Trophoblast cell (in vitro differentiated cells and primary cell): ENCODE measurements at regions not wholly inside any gene's neighbourhood (a gene's known extent, or its start where the extent isn't known, plus 50 kb on each side); places are given as distances from the start of the nearest gene placed in this dataset.

Source experiments
- DNase-seq, 2 donors: peaks; one replicate each; pipeline ENCODE4 v3.0.0-alpha.2; 2016
- H2AFZ ChIP-seq: 2 replicates; pipeline ENCODE4 v1.6.1; 2013; ENCODE audit warnings: low read length, moderate library complexity, mild to moderate bottlenecking; ENCODE audit not compliant: insufficient read depth, poor library complexity
- H2AK5ac ChIP-seq: 2 replicates; pipeline ENCODE4 v1.6.1; 2013; ENCODE audit warnings: mild to moderate bottlenecking, low read length
- H2BK120ac ChIP-seq: 2 replicates; pipeline ENCODE4 v1.6.1; 2013; ENCODE audit warnings: low read length, mild to moderate bottlenecking, moderate library complexity; ENCODE audit not compliant: insufficient read depth, poor library complexity
- H2BK12ac ChIP-seq: 2 replicates; pipeline ENCODE4 v1.6.1; 2013; ENCODE audit warnings: mild to moderate bottlenecking, low read length, moderate library complexity
- H2BK5ac ChIP-seq: 2 replicates; pipeline ENCODE4 v1.6.1; 2013; ENCODE audit warnings: low read length, low read depth, moderate library complexity, mild to moderate bottlenecking; ENCODE audit not compliant: poor library complexity
- H3K14ac ChIP-seq: 2 replicates; pipeline ENCODE4 v1.6.1; 2013; ENCODE audit warnings: mild to moderate bottlenecking, low read length
- H3K18ac ChIP-seq: 2 replicates; pipeline ENCODE4 v1.6.1; 2013; ENCODE audit warnings: mild to moderate bottlenecking, low read length
- H3K23ac ChIP-seq: 2 replicates; pipeline ENCODE4 v1.6.1; 2013; ENCODE audit warnings: low read length
- H3K27ac ChIP-seq: 2 replicates; pipeline ENCODE4 v1.5.1; 2013; ENCODE audit warnings: low read depth, mild to moderate bottlenecking, inconsistent platforms, low read length, moderate library complexity
- H3K27me3 ChIP-seq: 2 replicates; pipeline ENCODE4 v1.6.1; 2013; ENCODE audit warnings: inconsistent platforms, mild to moderate bottlenecking, low read length, moderate library complexity; ENCODE audit not compliant: insufficient read depth
- H3K36me3 ChIP-seq, 2 experiments: 1 replicate in 1 of 2; 2 replicates in 1 of 2; pipeline ENCODE4 v1.6.1; 2013; ENCODE audit warnings: low read length in 2 of 2, mild to moderate bottlenecking in 2 of 2, moderate library complexity in 1 of 2; ENCODE audit not compliant: insufficient read depth in 2 of 2, control insufficient read depth in 1 of 2
- H3K4ac ChIP-seq: 2 replicates; pipeline ENCODE4 v1.6.1; 2013; ENCODE audit warnings: low read depth, mild to moderate bottlenecking, low read length, moderate library complexity
- H3K4me1 ChIP-seq, 2 experiments: 1 replicate in 1 of 2; 2 replicates in 1 of 2; pipeline ENCODE4 v1.6.1; 2013; ENCODE audit warnings: low read length in 2 of 2, mild to moderate bottlenecking in 2 of 2, moderate library complexity in 1 of 2; ENCODE audit not compliant: insufficient read depth in 2 of 2, control insufficient read depth in 1 of 2
- H3K4me2 ChIP-seq: 2 replicates; pipeline ENCODE4 v1.6.1; 2013; ENCODE audit warnings: inconsistent platforms, mild to moderate bottlenecking, low read length, moderate library complexity
- H3K4me3 ChIP-seq: 2 replicates; pipeline ENCODE4 v1.5.1; 2013; ENCODE audit warnings: mild to moderate bottlenecking, low read depth, low read length, inconsistent platforms
- H3K79me1 ChIP-seq: one replicate; pipeline ENCODE4 v1.6.1; 2013; ENCODE audit warnings: low read length
- H3K79me2 ChIP-seq: 2 replicates; pipeline ENCODE4 v1.6.1; 2013; ENCODE audit warnings: low read length, mild to moderate bottlenecking; ENCODE audit not compliant: control insufficient read depth, insufficient read depth, poor library complexity
- H3K9ac ChIP-seq: 2 replicates; pipeline ENCODE4 v1.6.1; 2013; ENCODE audit warnings: mild to moderate bottlenecking, low read length
- H3K9me3 ChIP-seq: 2 replicates; pipeline ENCODE4 v1.6.1; 2013; ENCODE audit warnings: low read depth, mild to moderate bottlenecking, control low read depth, inconsistent platforms, low read length; ENCODE audit not compliant: insufficient read depth
- H4K12ac ChIP-seq: 2 replicates; pipeline ENCODE4 v1.6.1; 2013; ENCODE audit warnings: low read depth, mild to moderate bottlenecking, low read length, moderate library complexity
- H4K8ac ChIP-seq: 2 replicates; pipeline ENCODE4 v1.6.1; 2013; ENCODE audit warnings: low read depth, mild to moderate bottlenecking, low read length, moderate library complexity
- H4K91ac ChIP-seq: one replicate; pipeline ENCODE4 v1.6.1; 2013; ENCODE audit warnings: low read depth, mild to moderate bottlenecking, low read length, moderate library complexity
- WGBS: extraction: QIAGEN DNeasy Blood & Tissue Kit; methylation state at CpG from one replicate; pipeline ENCODE4 v1.1.7; 2013; ENCODE audit warnings: missing lambda C conversion rate; ENCODE audit not compliant: insufficient read length, insufficient coverage; ENCODE audit errors: extremely low coverage; 5-methylcytosine and 5-hydroxymethylcytosine counted together

DNA sequence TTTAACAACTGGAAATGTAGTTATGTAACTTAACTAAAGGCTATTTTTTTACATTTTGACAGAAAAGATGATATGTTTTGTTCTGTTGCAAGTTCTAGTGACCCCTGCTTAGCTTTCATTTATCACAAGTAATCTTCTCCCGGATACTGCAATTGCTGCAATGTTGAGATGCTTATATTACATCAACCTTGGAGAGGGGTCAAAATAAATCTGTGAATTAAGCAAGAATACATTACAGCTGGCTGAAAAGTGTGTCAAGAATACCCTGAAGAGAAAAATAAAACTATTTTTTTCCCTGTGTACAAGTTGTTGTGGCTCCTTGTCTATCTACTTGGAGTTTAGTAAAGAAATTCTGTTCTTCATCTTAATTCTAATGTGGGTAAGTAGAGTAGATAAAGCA, 232.1 kb upstream of the GOLIM4 start:
- DNase-seq: no peak
- Histone ChIP-seq H2BK120ac (no peak overlapping the region), H3K4ac (no peak overlapping the region), H4K91ac (no peak overlapping the region), H4K8ac (no peak overlapping the region), H3K79me2 (no peaks in the 10 kb centered on the region), H2AK5ac (no peak overlapping the region), H3K9me3 (no peaks in the 10 kb centered on the region), H3K23ac (no peak overlapping the region), H3K27me3 (no peaks in the 10 kb centered on the region), H3K79me1 (no peaks in the 10 kb centered on the region), H2AFZ (no peak overlapping the region), H3K9ac (no peak overlapping the region), H3K36me3 (no peaks in the 10 kb centered on the region), H3K4me3 (no peak overlapping the region), H4K12ac (no peak overlapping the region), H3K4me2 (no peak overlapping the region), H3K27ac (no peak overlapping the region), H3K4me1 (no peaks in the 10 kb centered on the region), H3K14ac (no peak overlapping the region), H2BK5ac (no peak overlapping the region), H2BK12ac (no peak overlapping the region), H3K18ac (no peak overlapping the region)
- no CpG with 5 or more reads among the region's 1 CpG for WGBS

DNA sequence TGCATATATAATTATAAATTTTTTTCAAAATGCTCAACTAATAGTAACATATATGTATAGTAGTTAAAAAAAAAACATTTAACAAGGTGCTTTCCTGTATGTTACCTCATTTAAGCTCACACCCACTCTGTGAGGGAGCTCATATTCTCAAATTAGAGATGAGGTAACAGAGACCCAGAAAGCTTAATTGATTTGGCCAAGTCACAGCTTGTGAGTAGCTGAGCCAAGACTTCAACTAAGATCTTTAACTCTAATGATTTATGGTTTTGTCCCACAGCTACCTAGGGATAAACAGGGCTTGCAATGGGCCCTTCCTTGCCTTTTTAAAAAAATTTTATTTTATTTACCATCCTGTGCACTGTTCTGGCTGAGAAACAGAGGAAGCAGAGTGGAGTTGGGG, 230.0 kb upstream of the GOLIM4 start:
- H3K79me2 ChIP-seq: no peaks in the 10 kb centered on the region
- H3K23ac ChIP-seq: no peak overlapping the region
- H4K12ac ChIP-seq: no peak overlapping the region
- no peak overlapping the region for H2AFZ ChIP-seq
- H2BK120ac ChIP-seq: no peak overlapping the region
- no peak overlapping the region for H2BK12ac ChIP-seq
- no peak overlapping the region for H2BK5ac ChIP-seq
- H3K36me3 ChIP-seq: peaks cover 0 to 1% of the 10 kb centered on the region in 2 experiments
- no peak overlapping the region for H3K27ac ChIP-seq
- no peak for DNase-seq
- no peak overlapping the region for H3K14ac ChIP-seq
- H3K9ac ChIP-seq: no peak overlapping the region
- no peak overlapping the region for H4K91ac ChIP-seq
- no peak overlapping the region for H4K8ac ChIP-seq
- no peaks in the 10 kb centered on the region for H3K79me1 ChIP-seq
- H3K27me3 ChIP-seq: no peaks in the 10 kb centered on the region
- H3K4me3 ChIP-seq: no peak overlapping the region
- no peak overlapping the region for H2AK5ac ChIP-seq
- no peak overlapping the region for H3K4me2 ChIP-seq
- no peaks in the 10 kb centered on the region for H3K4me1 ChIP-seq
- no peaks in the 10 kb centered on the region for H3K9me3 ChIP-seq
- no peak overlapping the region for H3K18ac ChIP-seq
- no peak overlapping the region for H3K4ac ChIP-seq

DNA sequence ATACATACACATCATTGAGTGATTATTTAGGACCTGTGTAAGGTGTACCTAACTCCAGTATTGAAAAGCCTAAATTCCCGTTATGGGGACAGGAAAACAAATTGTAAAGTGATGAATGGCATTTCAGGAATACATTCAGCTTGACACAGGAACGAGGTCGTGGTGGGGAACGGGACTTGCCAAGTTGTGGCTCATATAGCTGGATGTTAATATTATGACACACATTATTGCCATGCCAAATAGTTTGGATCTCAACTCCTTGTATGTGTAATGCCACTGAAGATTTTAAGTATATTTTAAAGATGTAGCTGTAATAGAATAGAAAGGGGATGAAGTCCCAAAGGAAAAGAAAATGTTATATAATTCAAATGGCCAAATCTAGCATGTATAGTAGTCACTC, 227.2 kb upstream of the GOLIM4 start:
- no peak for DNase-seq
- no peak overlapping the region for H3K23ac ChIP-seq
- H3K4me1 ChIP-seq: no peaks in the 10 kb centered on the region
- H2AFZ ChIP-seq: no peak overlapping the region
- H2BK12ac ChIP-seq: no peak overlapping the region
- no peak overlapping the region for H2AK5ac ChIP-seq
- no peak overlapping the region for H4K8ac ChIP-seq
- H3K4me3 ChIP-seq: no peak overlapping the region
- no CpG with 5 or more reads among the region's 4 CpGs for WGBS
- H3K27me3 ChIP-seq: no peaks in the 10 kb centered on the region
- no peaks in the 10 kb centered on the region for H3K79me2 ChIP-seq
- H3K4me2 ChIP-seq: no peak overlapping the region
- H3K9me3 ChIP-seq: no peaks in the 10 kb centered on the region
- no peak overlapping the region for H4K12ac ChIP-seq
- H2BK120ac ChIP-seq: no peak overlapping the region
- peaks cover 0 to 1% of the 10 kb centered on the region in 2 experiments for H3K36me3 ChIP-seq
- H3K4ac ChIP-seq: no peak overlapping the region
- H3K79me1 ChIP-seq: no peaks in the 10 kb centered on the region
- no peak overlapping the region for H3K9ac ChIP-seq
- H2BK5ac ChIP-seq: no peak overlapping the region
- H3K27ac ChIP-seq: no peak overlapping the region
- H3K14ac ChIP-seq: no peak overlapping the region
- H3K18ac ChIP-seq: no peak overlapping the region
- H4K91ac ChIP-seq: no peak overlapping the region

DNA sequence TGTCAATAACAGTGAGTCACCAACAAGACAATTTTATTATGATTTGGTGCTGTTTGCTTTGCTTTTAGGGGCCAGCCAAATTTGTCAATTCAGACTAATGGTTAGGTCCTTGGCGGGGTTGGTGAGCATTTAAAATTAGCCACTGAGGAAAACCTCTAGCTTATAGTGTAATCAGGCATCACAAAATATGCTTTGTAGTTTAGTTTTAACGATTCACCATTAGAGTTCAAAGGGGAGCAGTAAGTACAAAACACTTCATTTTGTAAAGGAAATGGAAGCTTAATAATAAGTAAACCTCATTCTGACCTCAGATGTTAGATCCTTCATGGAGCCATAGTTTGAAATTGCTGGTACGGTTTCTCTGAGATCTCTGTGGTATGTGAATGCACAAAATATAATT, 218.4 kb upstream of the GOLIM4 start:
- no peaks in the 10 kb centered on the region for H3K36me3 ChIP-seq
- no peak overlapping the region for H4K91ac ChIP-seq
- no peak overlapping the region for H4K12ac ChIP-seq
- H3K4me1 ChIP-seq: no peaks in the 10 kb centered on the region
- H4K8ac ChIP-seq: no peak overlapping the region
- H2AFZ ChIP-seq: no peak overlapping the region
- H3K14ac ChIP-seq: no peak overlapping the region
- no peak overlapping the region for H2AK5ac ChIP-seq
- no peak overlapping the region for H3K4me3 ChIP-seq
- H3K27ac ChIP-seq: no peak overlapping the region
- H3K9me3 ChIP-seq: no peaks in the 10 kb centered on the region
- H3K79me1 ChIP-seq: no peaks in the 10 kb centered on the region
- DNase-seq: no peak
- H3K4me2 ChIP-seq: no peak overlapping the region
- no peak overlapping the region for H3K9ac ChIP-seq
- no peak overlapping the region for H2BK12ac ChIP-seq
- H2BK5ac ChIP-seq: no peak overlapping the region
- no peak overlapping the region for H2BK120ac ChIP-seq
- H3K4ac ChIP-seq: no peak overlapping the region
- no peak overlapping the region for H3K18ac ChIP-seq
- H3K27me3 ChIP-seq: no peaks in the 10 kb centered on the region
- WGBS: no CpG with 5 or more reads among the region's 3 CpGs
- H3K23ac ChIP-seq: no peak overlapping the region
- H3K79me2 ChIP-seq: no peaks in the 10 kb centered on the region

DNA sequence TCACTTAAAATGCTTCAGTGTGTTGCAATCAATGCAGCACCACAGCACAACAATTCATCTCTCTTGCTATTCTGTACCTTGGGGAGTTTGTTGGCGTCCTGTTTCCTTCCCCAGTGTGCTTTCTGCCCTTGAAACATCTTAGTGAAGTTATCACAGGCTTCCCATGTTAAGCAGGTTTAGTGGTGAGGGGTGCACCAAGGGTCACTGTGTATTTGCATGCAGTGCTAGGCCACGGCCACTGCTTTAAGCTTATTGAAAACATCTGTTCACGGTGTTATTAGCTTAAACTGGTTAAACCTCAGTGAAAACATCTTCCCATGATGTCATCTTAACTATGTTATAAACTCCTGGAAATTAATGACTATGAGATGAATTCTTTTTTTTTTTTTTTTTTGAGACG, 217.3 kb upstream of the GOLIM4 start:
- Histone ChIP-seq H2BK12ac (no peak overlapping the region), H3K36me3 (no peaks in the 10 kb centered on the region), H3K4me2 (no peak overlapping the region), H2BK120ac (no peak overlapping the region), H3K4ac (no peak overlapping the region), H3K4me1 (no peaks in the 10 kb centered on the region), H3K27ac (no peak overlapping the region), H4K12ac (no peak overlapping the region), H2AFZ (no peak overlapping the region), H3K14ac (no peak overlapping the region), H3K18ac (no peak overlapping the region), H3K9me3 (no peaks in the 10 kb centered on the region), H2AK5ac (no peak overlapping the region), H3K4me3 (no peak overlapping the region), H3K27me3 (no peaks in the 10 kb centered on the region), H2BK5ac (no peak overlapping the region), H3K79me1 (no peaks in the 10 kb centered on the region), H4K91ac (no peak overlapping the region), H3K23ac (no peak overlapping the region), H4K8ac (no peak overlapping the region), H3K79me2 (no peaks in the 10 kb centered on the region), H3K9ac (no peak overlapping the region)
- no CpG with 5 or more reads among the region's 4 CpGs for WGBS
- no peak for DNase-seq
